Right renal pelvis (tissue), 4 donors: ENCODE measurements at regions not wholly inside any gene's neighbourhood (a gene's known extent, or its start where the extent isn't known, plus 50 kb on each side); places are given as distances from the start of the nearest gene placed in this dataset.
"Not testable (repeated sequence)": the region's sequence is repeated elsewhere in the genome, so short reads cannot be mapped to it uniquely, and the experiment has no call there.

Source experiments
- DNase-seq, 4 donors: peaks; one replicate each; pipeline ENCODE4 v3.0.0-alpha.2; 2013; ENCODE audit warnings: low read depth in 4 of 4, low spot score in 3 of 4, missing footprints in 1 of 4

DNA sequence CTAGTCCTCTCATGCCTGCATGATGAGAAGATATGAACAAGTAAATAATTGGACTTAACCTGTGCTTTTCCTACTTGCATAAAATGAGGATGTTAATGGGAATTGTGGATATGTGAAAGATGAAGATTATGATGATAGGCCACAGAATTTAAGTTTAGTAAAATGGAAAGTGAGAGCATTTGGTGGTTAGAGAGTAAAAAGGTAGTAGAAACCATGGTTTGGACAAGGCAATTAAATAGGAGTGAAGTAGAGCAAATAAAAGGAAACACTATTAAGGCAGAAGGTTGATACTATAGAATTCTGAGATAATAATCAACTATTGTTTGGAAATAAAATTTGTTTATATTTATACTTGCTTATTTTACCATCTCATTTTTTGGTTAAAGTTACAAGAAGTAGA is 1162.5 kb downstream of the MRPL39 start:
- DNase-seq: no peak

- no peak for DNase-seq
Observed at GRCh38 chr21:24436236-24436635, 1171.0 kb downstream of the MRPL39 start.

DNA sequence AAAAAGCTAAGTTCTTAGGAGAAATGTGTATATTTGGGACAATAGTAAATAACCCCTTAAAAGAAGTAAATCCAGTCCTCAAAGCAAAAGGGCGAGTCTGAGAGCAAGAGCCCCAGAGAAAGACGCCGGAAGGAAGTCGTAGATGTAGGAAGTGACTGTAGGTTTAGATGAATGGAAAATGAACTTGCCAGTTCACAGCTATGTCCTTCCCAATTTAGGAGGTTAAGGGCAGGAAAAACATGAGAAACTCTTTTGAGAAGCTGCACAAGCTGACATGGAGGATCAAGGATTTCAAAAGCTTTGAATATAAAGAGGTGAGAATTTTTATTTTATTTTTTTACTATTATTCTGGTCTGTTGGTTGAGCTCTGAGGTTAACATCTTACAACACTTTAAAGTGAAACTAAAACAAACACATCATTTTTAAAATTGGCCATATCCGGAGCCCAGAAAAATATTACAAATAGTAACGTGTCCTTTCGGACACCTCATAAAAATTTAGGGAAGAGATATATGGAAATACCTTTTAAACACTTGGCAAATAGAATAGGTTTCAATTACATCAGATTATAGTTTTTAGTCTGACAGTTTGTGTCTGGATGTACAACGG is 1178.6 kb downstream of the MRPL39 start:
- DNase-seq: no peak

GRCh38 chr21:24424776-24425175 is 1182.5 kb downstream of the MRPL39 start:
- no peak for DNase-seq

GRCh38 chr21:24423546-24423945 is 1183.7 kb downstream of the MRPL39 start:
- DNase-seq: no peak

DNA sequence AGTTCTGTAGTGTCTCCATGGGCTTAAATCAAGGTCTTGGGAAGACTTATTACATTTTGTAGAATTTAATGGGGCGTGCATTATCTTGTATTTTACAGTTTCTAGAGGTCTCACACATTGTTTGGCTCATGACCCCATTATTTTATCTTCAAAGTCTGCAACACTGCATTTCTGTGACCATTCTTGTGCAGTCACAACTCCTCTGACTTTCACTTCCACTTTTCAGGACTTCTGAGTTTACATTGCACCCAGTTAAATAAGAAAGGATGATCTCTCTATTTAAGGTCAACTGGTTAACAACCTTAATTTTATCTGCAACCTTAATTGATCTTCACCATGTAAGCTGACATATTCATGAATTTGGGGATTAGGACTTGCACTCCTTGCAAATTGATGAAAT is 1186.6 kb downstream of the MRPL39 start:
- no peak for DNase-seq

GRCh38 chr21:24419641-24420040 is 1187.6 kb downstream of the MRPL39 start:
- DNase-seq: not testable (repeated sequence)

DNA sequence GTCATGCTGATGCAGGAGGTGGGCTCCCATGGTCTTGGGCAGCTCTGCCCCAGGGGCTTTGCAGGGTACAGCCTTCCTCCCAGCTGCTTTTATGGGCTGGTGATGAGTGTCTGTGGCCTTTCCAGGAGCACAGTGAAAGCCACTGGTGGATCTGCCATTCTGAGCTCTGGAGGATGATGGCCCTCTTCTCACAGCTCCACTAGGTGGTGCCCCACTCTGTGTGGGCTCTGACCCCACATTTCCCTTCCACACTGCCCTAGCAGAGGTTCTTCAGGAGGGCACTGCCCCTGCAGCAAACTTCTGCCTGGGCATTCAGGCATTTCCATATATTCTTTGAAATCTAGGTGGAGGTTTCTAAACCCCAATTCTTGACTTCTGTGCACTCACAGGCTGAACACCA is 1188.6 kb downstream of the MRPL39 start:
- DNase-seq: no peak

GRCh38 chr21:24411429-24411828 is 1195.9 kb downstream of the MRPL39 start:
- no peak for DNase-seq

DNA sequence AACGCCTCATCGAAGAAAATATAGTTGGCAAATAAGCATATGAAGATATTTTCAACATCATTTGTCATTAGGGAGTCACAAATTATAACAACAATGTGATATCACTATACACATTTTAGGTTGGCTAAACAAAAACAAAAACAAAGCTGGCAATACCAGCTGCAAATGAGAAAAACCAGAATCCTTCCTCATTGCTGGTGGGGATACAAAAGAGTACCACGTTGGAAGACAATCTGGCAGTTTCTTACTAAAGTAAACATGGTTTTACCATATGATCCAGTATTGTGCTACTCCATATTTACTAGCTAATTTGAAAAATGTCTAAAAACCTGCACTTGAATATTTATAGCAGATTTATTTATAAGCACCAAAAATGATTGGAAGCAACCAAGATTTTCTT is 1204.1 kb downstream of the MRPL39 start:
- no peak for DNase-seq

- DNase-seq: no peak
Observed at GRCh38 chr21:24395320-24395923, 1211.9 kb downstream of the MRPL39 start.

DNA sequence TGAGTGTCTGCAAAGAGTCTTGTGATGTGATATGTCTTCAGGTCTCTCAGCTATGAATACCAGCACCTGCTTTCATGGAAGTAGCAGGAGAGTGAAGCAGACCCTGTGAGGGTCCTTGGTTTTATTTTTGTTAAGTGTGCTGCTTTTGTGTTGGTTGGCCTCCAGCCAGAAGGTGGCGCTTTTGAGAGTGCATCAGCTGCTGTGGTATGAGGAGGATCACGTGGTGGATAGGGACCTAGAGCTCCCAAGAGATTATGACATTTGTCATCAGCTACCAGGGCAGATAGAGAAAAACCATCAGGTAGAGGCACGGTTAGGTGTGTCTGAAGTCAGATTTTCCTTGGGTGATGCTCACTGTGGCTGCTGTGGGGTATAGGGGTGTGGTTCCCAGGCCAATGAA is 1232.1 kb downstream of the MRPL39 start:
- no peak for DNase-seq

GRCh38 chr21:24372506-24372905 is 1234.8 kb downstream of the MRPL39 start:
- DNase-seq: no peak

GRCh38 chr21:24369746-24370145 is 1237.5 kb downstream of the MRPL39 start:
- no peak for DNase-seq

- no peak for DNase-seq
Observed at GRCh38 chr21:24369278-24369677, 1238.0 kb downstream of the MRPL39 start.

DNA sequence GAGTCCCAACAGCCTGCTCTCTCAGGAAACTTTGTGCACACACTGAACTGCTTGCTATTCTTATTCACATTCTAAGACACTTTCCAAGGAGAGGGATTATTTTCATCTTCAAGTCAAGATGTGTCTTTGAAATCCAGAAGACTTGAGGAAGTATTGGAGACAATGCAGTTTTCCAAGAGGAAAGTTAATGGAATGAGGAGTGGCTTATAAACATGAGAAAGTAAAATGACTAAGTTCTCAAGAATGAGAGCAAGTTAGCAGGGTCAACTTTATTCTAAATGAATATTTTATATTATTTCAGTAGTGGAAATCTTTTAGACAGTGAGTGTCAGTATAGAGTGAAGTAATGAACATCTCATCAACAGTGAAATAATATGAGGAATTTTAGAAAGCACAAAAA is 1239.3 kb downstream of the MRPL39 start:
- DNase-seq: no peak

DNA sequence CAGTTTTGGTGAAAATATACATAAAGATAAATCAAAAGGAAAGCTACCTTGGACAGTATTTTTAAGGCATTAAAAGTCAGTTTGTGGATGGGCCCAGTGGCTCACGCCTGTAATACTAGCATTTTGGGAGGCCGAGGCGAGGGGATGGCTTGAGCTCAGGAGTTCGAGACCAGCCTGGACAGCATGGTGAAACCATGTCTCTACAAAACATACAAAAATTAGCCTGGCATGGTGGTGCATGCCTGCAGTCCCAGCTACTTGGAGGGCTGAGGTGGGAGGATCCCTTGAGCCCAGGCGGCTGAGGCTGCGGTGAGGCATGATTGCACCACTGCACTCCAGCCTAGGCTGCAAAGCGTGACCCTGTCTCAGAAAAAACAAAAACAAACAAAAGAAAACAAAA is 1253.8 kb downstream of the MRPL39 start:
- DNase-seq: no peak

DNA sequence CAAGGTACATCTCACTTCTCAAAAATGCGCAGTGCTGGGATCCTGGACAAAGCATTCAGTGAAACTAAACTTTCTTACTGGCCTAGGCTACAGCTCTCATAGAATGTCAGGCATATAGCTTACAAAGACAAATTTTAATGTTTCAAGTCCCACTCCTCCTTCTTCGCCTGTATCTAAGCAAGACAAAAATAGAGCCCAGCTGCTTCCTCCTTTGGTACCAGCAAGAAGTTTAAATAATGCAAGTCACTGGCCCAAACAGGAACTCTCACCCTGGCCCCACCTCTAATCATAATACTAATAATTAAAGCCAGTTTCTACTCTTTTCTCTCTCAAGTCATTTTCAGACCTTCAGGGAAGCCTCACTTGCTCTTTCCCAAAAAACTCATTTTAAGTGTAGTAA is 1267.9 kb downstream of the MRPL39 start:
- no peak for DNase-seq

GRCh38 chr21:24336491-24336890 is 1270.8 kb downstream of the MRPL39 start:
- DNase-seq: no peak

DNA sequence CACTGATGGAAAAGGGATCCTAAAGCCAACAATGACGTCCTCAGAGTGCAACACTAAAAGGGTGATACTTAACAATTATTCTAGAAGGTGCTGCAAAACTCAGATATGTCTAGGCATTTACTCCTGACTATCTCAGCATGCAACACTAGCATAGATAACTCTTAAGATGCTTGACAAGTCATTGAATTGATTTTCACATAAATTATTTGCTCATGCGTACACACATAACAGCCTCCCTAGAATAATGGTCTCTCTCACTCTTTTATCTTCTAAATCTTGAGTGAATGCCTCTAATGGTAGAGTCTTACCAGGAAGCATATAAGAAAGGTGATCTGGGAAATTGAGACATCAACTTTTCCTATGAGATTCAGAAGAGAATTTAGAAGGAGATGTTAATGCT is 1283.7 kb downstream of the MRPL39 start:
- no peak for DNase-seq

GRCh38 chr21:24316277-24316922 is 1290.9 kb downstream of the MRPL39 start:
- DNase-seq: no peak

GRCh38 chr21:24310788-24311187 is 1296.5 kb downstream of the MRPL39 start:
- DNase-seq: no peak
